Activated T-cell treated with anti-CD3 and anti-CD28 coated beads for 48 hours (primary cell): ENCODE measurements at regions not wholly inside any gene's neighbourhood (a gene's known extent, or its start where the extent isn't known, plus 50 kb on each side); places are given as distances from the start of the nearest gene placed in this dataset.
"Not testable (repeated sequence)": the region's sequence is repeated elsewhere in the genome, so short reads cannot be mapped to it uniquely, and the experiment has no call there.

Experiments
- DNase-seq: peaks from one replicate; pipeline ENCODE4 v3.0.0-alpha.2; 2020; ENCODE audit warnings: low read depth

- no peak for DNase-seq
Observed at GRCh38 chr10:2891073-2891769, 176.1 kb upstream of the PFKP start.

- DNase-seq: no peak
Observed at GRCh38 chr10:2890093-2890492, 177.3 kb upstream of the PFKP start.

- no peak for DNase-seq
Observed at GRCh38 chr10:2888403-2889004, 178.8 kb upstream of the PFKP start.

GRCh38 chr10:2887391-2888070 is 179.8 kb upstream of the PFKP start:
- DNase-seq: no peak

- no peak for DNase-seq
Observed at GRCh38 chr10:2886662-2887061, 180.7 kb upstream of the PFKP start.

- DNase-seq: no peak
Observed at GRCh38 chr10:2885288-2886278, 181.8 kb upstream of the PFKP start.

GRCh38 chr10:2883983-2884540 is 183.3 kb upstream of the PFKP start:
- DNase-seq: not testable (repeated sequence)

GRCh38 chr10:2883238-2883637 is 184.1 kb upstream of the PFKP start:
- no peak for DNase-seq

- DNase-seq: no peak
Observed at GRCh38 chr10:2882628-2883027, 184.7 kb upstream of the PFKP start.

GRCh38 chr10:2881720-2882620 is 185.4 kb upstream of the PFKP start:
- no peak for DNase-seq

- not testable (repeated sequence) for DNase-seq
Observed at GRCh38 chr10:2880050-2880449, 187.3 kb upstream of the PFKP start.

- no peak for DNase-seq
Observed at GRCh38 chr10:2878818-2879217, 188.5 kb upstream of the PFKP start.

GRCh38 chr10:2876032-2876431 is 191.3 kb upstream of the PFKP start:
- DNase-seq: no peak

GRCh38 chr10:2874963-2875362 is 192.4 kb upstream of the PFKP start:
- DNase-seq: no peak

- no peak for DNase-seq
Observed at GRCh38 chr10:2873769-2874168, 193.6 kb upstream of the PFKP start.

GRCh38 chr10:2871673-2872219 is 195.6 kb upstream of the PFKP start:
- no peak for DNase-seq

GRCh38 chr10:2870654-2871053 is 196.7 kb upstream of the PFKP start:
- no peak for DNase-seq

- DNase-seq: no peak
Observed at GRCh38 chr10:2867788-2868299, 199.5 kb upstream of the PFKP start.

GRCh38 chr10:2866569-2866968 is 200.8 kb upstream of the PFKP start:
- no peak for DNase-seq

GRCh38 chr10:2861632-2862210 is 205.6 kb upstream of the PFKP start:
- no peak for DNase-seq
